ENCODE measurements at regions not wholly inside any gene's neighbourhood (a gene's known extent, or its start where the extent isn't known, plus 50 kb on each side); places are given as distances from the start of the nearest gene placed in this dataset.

GRCh38 chr3:74059923-74060600 is 435.3 kb upstream of the PDZRN3 start:
- no TSS peak for BruUV-seq (replicated peaks)
- POLR2A ChIA-PET: no interaction called here
- WGBS (ENCODE audit: insufficient coverage, insufficient replicate concordance, low lambda C conversion rate, missing lambda C conversion rate): 12% methylated on average over 3 of the region's 3 CpGs

More at GRCh38 chr3:74059923-74060600, 435.3 kb upstream of the PDZRN3 start:
- Histone ChIP-seq H3K4me1 (ENCODE audit: control insufficient read depth, insufficient read depth, low read length) (no peaks in the 10 kb centered on the region), H4K20me1 (ENCODE audit: control insufficient read depth, insufficient read depth) (no peaks in the 10 kb centered on the region), H2AFZ (ENCODE audit: control insufficient read depth, low read depth, low read length) (no peak overlapping the region), H3K79me2 (ENCODE audit: control insufficient read depth, insufficient read depth, low read length) (no peaks in the 10 kb centered on the region), H3K27me3 (replicated peaks in 1 of 2; ENCODE audit: control insufficient read depth in 2 of 2, insufficient read depth in 2 of 2, low read length in 1 of 2) (no peaks in the 10 kb centered on the region), H3K36me3 (ENCODE audit: control insufficient read depth in 2 of 2, insufficient read depth in 2 of 2, low read length in 1 of 2) (no peaks in the 10 kb centered on the region), H3K9me3 (replicated peaks; ENCODE audit: control insufficient read depth, insufficient read depth, low read length) (no peaks in the 10 kb centered on the region), H3K4me2 (ENCODE audit: control insufficient read depth, insufficient read depth) (no peak overlapping the region), H3K9ac (ENCODE audit: control insufficient read depth, insufficient read depth, low read length) (no peak overlapping the region), H3K4me3 (no peak overlapping the region), H3K27ac (ENCODE audit: control insufficient read depth, insufficient read depth) (no peak overlapping the region)
- no peak for FAIRE-seq
- CTCF ChIA-PET: no interaction called here
- SMC1A ChIA-PET (ENCODE audit: uncharacterized antibody, unreplicated experiment): no interaction called here
- DNase-seq (ENCODE audit: low read depth, low spot score): no peak
- RAD21 ChIA-PET (ENCODE audit: unreplicated experiment): no interaction called here
- ATAC-seq: no peak
- in situ Hi-C loops (cut with MboI): no loop called here
- intact Hi-C loops (cut with micrococcal nuclease; ENCODE audit: unreplicated experiment): no loop called here
- no peak for TF ChIP-seq BCL3 (IDR thresholded peaks at IDR 0.05; ENCODE audit: borderline replicate concordance, insufficient read depth, low read depth, low read length, poor library complexity, severe bottlenecking)
- no peak for TF ChIP-seq ATF3 (IDR thresholded peaks at IDR 0.05; ENCODE audit: borderline replicate concordance, extremely low read depth, low read depth, low read length)
- no peak for TF ChIP-seq HDAC6 (IDR thresholded peaks at IDR 0.05; ENCODE audit: unreplicated experiment)
- no peak for TF ChIP-seq ESRRA (IDR thresholded peaks at IDR 0.05; ENCODE audit: low read length)
- no peak for TF ChIP-seq CEBPB (IDR thresholded peaks at IDR 0.05; ENCODE audit: borderline replicate concordance in 1 of 2, low read depth in 2 of 2, low read length in 2 of 2)
- TF ChIP-seq HDAC2 (IDR thresholded peaks at IDR 0.05): no peak
- TF ChIP-seq RFX5 (IDR thresholded peaks at IDR 0.05; ENCODE audit: low read depth, low read length): no peak
- TF ChIP-seq ELK1 (IDR thresholded peaks at IDR 0.05; ENCODE audit: low read depth, low read length): no peak
- TF ChIP-seq CREB1 (IDR thresholded peaks at IDR 0.05; ENCODE audit: low read depth): no peak

All from GM12878 (cell line).